A673 (cell line): ENCODE measurements at regions not wholly inside any gene's neighbourhood (a gene's known extent, or its start where the extent isn't known, plus 50 kb on each side); places are given as distances from the start of the nearest gene placed in this dataset.

Experiments
- BruUV-seq: library from RNA; stranded (reverse); fragments of 400-500 nt; replicated peaks from 2 replicates; lab custom pipeline; 2021; lab: Mats Ljungman, UMichigan
- CTCF ChIA-PET: fragments of 300-600 bp; sonication (Branson Sonifier 250); formaldehyde crosslinking; loops from one replicate; lab custom pipeline; 2022; ENCODE audit warnings: antibody characterized with exemption; lab: Charles Lee
- POLR2A ChIA-PET: fragments of 300-600 bp; sonication (Branson Sonifier 250); formaldehyde crosslinking; loops from one replicate; lab custom pipeline; 2022; ENCODE audit warnings: antibody characterized with exemption; ENCODE audit not compliant: low non-redundant PET; lab: Charles Lee
- DNase-seq: peaks from one replicate; pipeline ENCODE4 v3.0.0-alpha.2; 2015; ENCODE audit warnings: low spot score
- H3K27ac ChIP-seq: fragments of 200-600 bp; sonication (generic); 2 replicates; pipeline ENCODE4 v1.5.1; 2016; ENCODE audit warnings: mixed run types, low read depth, mild to moderate bottlenecking, mixed read lengths, antibody characterized with exemption, low read length; ENCODE audit not compliant: poor library complexity, severe bottlenecking
- H3K27me3 ChIP-seq: fragments of 200-600 bp; sonication (generic); replicated peaks from 2 replicates; pipeline ENCODE4 v1.6.1; 2017; ENCODE audit warnings: mixed run types, low read depth, mild to moderate bottlenecking, mixed read lengths, antibody characterized with exemption, low read length; ENCODE audit not compliant: insufficient read depth, poor library complexity
- H3K36me3 ChIP-seq: fragments of 200-600 bp; sonication (generic); 2 replicates; pipeline ENCODE4 v1.6.1; 2016; ENCODE audit warnings: mixed run types, mild to moderate bottlenecking, mixed read lengths, antibody characterized with exemption, low read length; ENCODE audit not compliant: insufficient read depth, poor library complexity, severe bottlenecking
- H3K4me1 ChIP-seq: fragments of 200-600 bp; sonication (generic); 2 replicates; pipeline ENCODE4 v1.6.1; 2017; ENCODE audit warnings: mixed run types, mild to moderate bottlenecking, mixed read lengths, antibody characterized with exemption, low read length; ENCODE audit not compliant: insufficient read depth, poor library complexity, severe bottlenecking
- H3K4me3 ChIP-seq: fragments of 200-600 bp; sonication (generic); 2 replicates; pipeline ENCODE4 v1.5.1; 2016; ENCODE audit warnings: low read depth, mixed run types, mild to moderate bottlenecking, mixed read lengths, low read length; ENCODE audit not compliant: poor library complexity, severe bottlenecking
- H3K9me3 ChIP-seq: fragments of 200-600 bp; sonication (generic); 2 replicates; pipeline ENCODE4 v1.6.1; 2016; ENCODE audit warnings: mixed run types, low read depth, mild to moderate bottlenecking, mixed read lengths, antibody characterized with exemption, low read length; ENCODE audit not compliant: poor library complexity, severe bottlenecking
- CTCF ChIP-seq: fragments of 300-800, 200-600 bp; sonication (generic); conservative IDR thresholded peaks from 2 replicates; pipeline ENCODE4 v1.5.1; 2017; ENCODE audit warnings: low read depth, mild to moderate bottlenecking, antibody characterized with exemption, low read length, moderate library complexity, mixed read lengths
- EZH2 ChIP-seq: fragments of 200-600 bp; sonication (generic); IDR thresholded peaks from 2 replicates; pipeline ENCODE4 v1.6.1; 2017; ENCODE audit warnings: borderline replicate concordance, low read depth, mild to moderate bottlenecking, mixed read lengths, antibody characterized with exemption, low read length; ENCODE audit not compliant: poor library complexity, severe bottlenecking
- intact Hi-C: fragments of 100-400 bp; cut with micrococcal nuclease; formaldehyde crosslinking; loops from one replicate; pipeline ENCODE4 v1.10.0; 2022; ENCODE audit not compliant: unreplicated experiment

- intact Hi-C loops, result no loop called here
- CTCF ChIA-PET, result no interaction called here
Measured at GRCh38 chr13:105545811-105546210, 989.7 kb downstream of the EFNB2 start.

GRCh38 chr13:105543742-105544141, 991.7 kb downstream of the EFNB2 start:
- no peak for DNase-seq
- no TSS peak for BruUV-seq
- Histone ChIP-seq H3K4me1 (no peaks in the 10 kb centered on the region), H3K4me3 (no peak overlapping the region), H3K27ac (no peak overlapping the region), H3K36me3 (no peaks in the 10 kb centered on the region), H3K9me3 (no peaks in the 10 kb centered on the region), H3K27me3 (no peaks in the 10 kb centered on the region)
- CTCF ChIA-PET, result no interaction called here
- intact Hi-C loops, result no loop called here
- TF ChIP-seq EZH2 (no peak), CTCF (no peak)
- POLR2A ChIA-PET, result no interaction called here

More at GRCh38 chr13:105545811-105546210, 989.7 kb downstream of the EFNB2 start:
- H3K9me3 ChIP-seq, result no peaks in the 10 kb centered on the region
- no peak for TF ChIP-seq EZH2
- no peak for TF ChIP-seq CTCF
- H3K27ac ChIP-seq, result no peak overlapping the region
- POLR2A ChIA-PET, result no interaction called here
- no peak overlapping the region for H3K4me3 ChIP-seq
- H3K36me3 ChIP-seq, result no peaks in the 10 kb centered on the region
- no TSS peak for BruUV-seq
- H3K4me1 ChIP-seq, result no peaks in the 10 kb centered on the region
- DNase-seq, result no peak
- no peaks in the 10 kb centered on the region for H3K27me3 ChIP-seq

GRCh38 chr13:105541565-105541964, 993.9 kb downstream of the EFNB2 start:
- Histone ChIP-seq H3K36me3 (no peaks in the 10 kb centered on the region), H3K9me3 (no peaks in the 10 kb centered on the region), H3K4me3 (no peak overlapping the region), H3K4me1 (no peaks in the 10 kb centered on the region), H3K27me3 (no peaks in the 10 kb centered on the region), H3K27ac (no peak overlapping the region)
- intact Hi-C loops, result no loop called here
- DNase-seq, result no peak
- ChIA-PET POLR2A (no interaction called here), CTCF (no interaction called here)
- TF ChIP-seq EZH2 (no peak), CTCF (no peak)
- no TSS peak for BruUV-seq
